HCT116 (cell line): ENCODE measurements at regions not wholly inside any gene's neighbourhood (a gene's known extent, or its start where the extent isn't known, plus 50 kb on each side); places are given as distances from the start of the nearest gene placed in this dataset.

Source experiments
- ATAC-seq: fragments of 200-7000 bp; cut with Tn5 transposase; 2 replicates; pipeline ENCODE4 v1.9.1; 2020; ENCODE audit warnings: mild to moderate bottlenecking, moderate library complexity
- BruUV-seq: library from RNA; stranded (reverse); fragments of 400-500 nt; replicated peaks from 2 replicates; lab custom pipeline; 2021; lab: Mats Ljungman, UMichigan
- CTCF ChIA-PET: fragments of 300-600 bp; sonication (Branson Sonifier 250); formaldehyde crosslinking; loops from one replicate; lab custom pipeline; 2021; ENCODE audit warnings: antibody characterized with exemption; lab: Charles Lee
- POLR2A ChIA-PET: fragments of 300-600, 350-600 bp; sonication (Branson Sonifier 250); formaldehyde crosslinking; loops from one replicate; lab custom pipeline; 2021; ENCODE audit warnings: antibody characterized with exemption; lab: Charles Lee
- RAD21 ChIA-PET, 2 experiments: fragments of 300-600 bp; sonication (Branson Sonifier 250); formaldehyde crosslinking; loops; one replicate each; lab custom pipeline; 2023; ENCODE audit warnings: low total read pairs in 2 of 2; ENCODE audit not compliant: uncharacterized antibody in 2 of 2, unreplicated experiment in 2 of 2, low non-redundant PET in 1 of 2; lab: Charles Lee
- DNase-seq: peaks from one replicate; pipeline ENCODE4 v3.0.0-alpha.2; 2010; ENCODE audit warnings: low read depth, low spot score
- H2AFZ ChIP-seq: fragments of 200-600 bp; shearing (Covaris generic), sonication (generic); 2 replicates; pipeline ENCODE4 v1.6.1; 2017; ENCODE audit warnings: low read depth, mixed run types, mixed read lengths, antibody characterized with exemption, low read length; ENCODE audit not compliant: poor library complexity, severe bottlenecking
- H3K27ac ChIP-seq: 2 replicates; pipeline ENCODE4 v1.5.1; 2012; ENCODE audit warnings: low read depth, low read length
- H3K27me3 ChIP-seq: fragments of 200-600 bp; sonication (generic); 2 replicates; pipeline ENCODE4 v1.6.1; 2016; ENCODE audit warnings: mixed run types, low read length, mixed read lengths; ENCODE audit not compliant: insufficient read depth
- H3K36me3 ChIP-seq, 2 experiments: fragments of 200-500 bp in 1 of 2; fragments of 200-600 bp in 1 of 2; sonication (Bioruptor generic) in 1 of 2; sonication (generic) in 1 of 2; 2 replicates each; pipeline versions ENCODE4 v1.5.1 to v1.6.1; 2014 to 2016; ENCODE audit warnings: low read length in 2 of 2, inconsistent platforms in 1 of 2, mixed read lengths in 1 of 2, mixed run types in 1 of 2; ENCODE audit not compliant: insufficient read depth in 2 of 2, control insufficient read depth in 1 of 2
- H3K4me1 ChIP-seq, 2 experiments: fragments of 200-600 bp in 1 of 2; sonication (generic) in 1 of 2; 2 replicates each; pipeline versions ENCODE4 v1.5.1 to v1.6.1; 2012 to 2017; ENCODE audit warnings: low read length in 2 of 2, inconsistent platforms in 1 of 2, mild to moderate bottlenecking in 1 of 2, mixed read lengths in 1 of 2, mixed run types in 1 of 2, moderate library complexity in 1 of 2; ENCODE audit not compliant: insufficient read depth in 2 of 2, control insufficient read depth in 1 of 2
- H3K4me2 ChIP-seq: fragments of 200-600 bp; sonication (generic); 2 replicates; pipeline ENCODE4 v1.6.1; 2017; ENCODE audit warnings: mixed run types, low read length, mixed read lengths
- H3K4me3 ChIP-seq, 2 experiments: fragments of 200-600 bp in 1 of 2; sonication (generic) in 1 of 2; replicated peaks in 1 of 2; 2 replicates each; pipeline ENCODE4 v1.5.1; 2011 to 2016; ENCODE audit warnings: low read length in 2 of 2, control low read depth in 1 of 2, low read depth in 1 of 2, mild to moderate bottlenecking in 1 of 2, mixed read lengths in 1 of 2, mixed run types in 1 of 2
- H3K79me2 ChIP-seq: fragments of 200-600 bp; sonication (generic); 2 replicates; pipeline ENCODE4 v1.6.1; 2017; ENCODE audit warnings: mild to moderate bottlenecking, mixed run types, low read length, moderate library complexity, mixed read lengths; ENCODE audit not compliant: insufficient read depth
- H3K9ac ChIP-seq: fragments of 200-600 bp; sonication (generic); 2 replicates; pipeline ENCODE4 v1.6.1; 2016; ENCODE audit warnings: low read length, mixed read lengths
- H3K9me2 ChIP-seq: fragments of 200-600 bp; sonication (generic), shearing (Covaris generic); 2 replicates; pipeline ENCODE4 v1.6.1; 2017; ENCODE audit warnings: mixed run types, mild to moderate bottlenecking, moderate library complexity; ENCODE audit not compliant: insufficient read depth
- H3K9me3 ChIP-seq, 2 experiments: fragments of 200-500 bp in 1 of 2; fragments of 200-600 bp in 1 of 2; sonication (Bioruptor generic) in 1 of 2; sonication (generic) in 1 of 2; 2 replicates each; pipeline ENCODE4 v1.6.1; 2014 to 2017; ENCODE audit warnings: low read length in 2 of 2, mixed read lengths in 2 of 2, inconsistent platforms in 1 of 2, low read depth in 1 of 2, mild to moderate bottlenecking in 1 of 2, mixed run types in 1 of 2, moderate library complexity in 1 of 2; ENCODE audit not compliant: control insufficient read depth in 1 of 2, insufficient read depth in 1 of 2
- H4K20me1 ChIP-seq: fragments of 200-600 bp; sonication (generic), shearing (Covaris generic); 2 replicates; pipeline ENCODE4 v1.6.1; 2017; ENCODE audit warnings: mixed run types, mild to moderate bottlenecking, moderate library complexity; ENCODE audit not compliant: insufficient read depth
- CBX3 ChIP-seq: IDR thresholded peaks from 2 replicates; pipeline ENCODE4 v1.6.1; 2012; ENCODE audit warnings: low read depth
- EZH2 ChIP-seq: fragments of 200-600 bp; sonication (generic); IDR thresholded peaks from 2 replicates; pipeline ENCODE4 v1.6.1; 2017; ENCODE audit warnings: antibody characterized with exemption, mixed run types
- EZH2phosphoT487 ChIP-seq: fragments of 200-600 bp; IDR thresholded peaks from 2 replicates; pipeline ENCODE4 v1.6.1; 2018; ENCODE audit warnings: antibody characterized with exemption, borderline replicate concordance
- FOSL1 ChIP-seq: IDR thresholded peaks from 2 replicates; pipeline ENCODE4 v1.6.1; 2012; ENCODE audit warnings: low read depth
- MAX ChIP-seq: IDR thresholded peaks from 2 replicates; pipeline ENCODE4 v1.6.1; 2012
- SIN3A ChIP-seq: IDR thresholded peaks from 2 replicates; pipeline ENCODE4 v1.6.1; 2012; ENCODE audit warnings: low read depth
- SP1 ChIP-seq: IDR thresholded peaks from 2 replicates; pipeline ENCODE4 v1.6.1; 2012; ENCODE audit warnings: low read depth
- SRF ChIP-seq: IDR thresholded peaks from 2 replicates; pipeline ENCODE4 v1.6.1; 2012; ENCODE audit warnings: low read depth
- TCF7L2 ChIP-seq: IDR thresholded peaks from 2 replicates; pipeline ENCODE4 v1.7.0; 2011; ENCODE audit warnings: borderline replicate concordance, inconsistent platforms; ENCODE audit not compliant: insufficient read depth, insufficient read length; ENCODE audit errors: extremely low read depth
- ZNF274 ChIP-seq: fragments of 200-500 bp; sonication (Bioruptor generic); IDR thresholded peaks from 2 replicates; pipeline ENCODE4 v1.6.1; 2014; ENCODE audit warnings: mild to moderate bottlenecking, low read depth, low read length, inconsistent platforms
- intact Hi-C: fragments of 100-400 bp; cut with micrococcal nuclease; formaldehyde crosslinking; loops from 2 replicates; pipeline ENCODE4 v1.10.0; 2022
- TF ChIP-seq, protein P1 (sequence below): IDR thresholded peaks from 2 replicates; pipeline ENCODE4 v1.6.1; 2011; ENCODE audit warnings: mild to moderate bottlenecking, low read length, moderate library complexity; ENCODE audit not compliant: insufficient replicate concordance; ENCODE audit errors: extremely low read depth
- TF ChIP-seq, protein P2 (sequence below): IDR thresholded peaks from 2 replicates; pipeline ENCODE4 v1.6.1; 2012; ENCODE audit warnings: low read depth
- TF ChIP-seq, protein P3 (sequence below), 3 experiments: fragments of 200-600 bp in 1 of 3; sonication (generic) in 1 of 3; IDR thresholded peaks in 2 of 3; conservative IDR thresholded peaks in 1 of 3; 2 replicates each; pipeline ENCODE4 v1.5.1; 2012 to 2017; ENCODE audit warnings: low read depth in 2 of 3, low read length in 2 of 3, antibody characterized with exemption in 1 of 3, borderline replicate concordance in 1 of 3, control low read depth in 1 of 3, mild to moderate bottlenecking in 1 of 3, mixed read lengths in 1 of 3, mixed run types in 1 of 3, moderate library complexity in 1 of 3; ENCODE audit not compliant: insufficient read depth in 1 of 3

- H2AFZ ChIP-seq, result no peak overlapping the region
- H3K4me3 ChIP-seq, result no peak overlapping the region
- no peaks in the 10 kb centered on the region for H3K27me3 ChIP-seq
- H3K79me2 ChIP-seq, result no peaks in the 10 kb centered on the region
- H3K4me2 ChIP-seq, result no peak overlapping the region
- no TSS peak for BruUV-seq
- H3K4me1 ChIP-seq, result no peaks in the 10 kb centered on the region
- no peaks in the 10 kb centered on the region for H3K36me3 ChIP-seq
- intact Hi-C loops, result no loop called here
- no peaks in the 10 kb centered on the region for H3K9me2 ChIP-seq
- RAD21 ChIA-PET, result no interaction called here
- no peaks in the 10 kb centered on the region for H3K9me3 ChIP-seq
- no peak for DNase-seq
- POLR2A ChIA-PET, result no interaction called here
- H3K27ac ChIP-seq, result no peak overlapping the region
- H3K9ac ChIP-seq, result no peak overlapping the region
- H4K20me1 ChIP-seq, result no peaks in the 10 kb centered on the region
- CTCF ChIA-PET, result no interaction called here
- no peak for TF ChIP-seq ZNF274
- no peak for TF ChIP-seq FOSL1
- no peak for TF ChIP-seq EZH2
- TF ChIP-seq CBX3, result no peak
- TF ChIP-seq, protein P1, sequence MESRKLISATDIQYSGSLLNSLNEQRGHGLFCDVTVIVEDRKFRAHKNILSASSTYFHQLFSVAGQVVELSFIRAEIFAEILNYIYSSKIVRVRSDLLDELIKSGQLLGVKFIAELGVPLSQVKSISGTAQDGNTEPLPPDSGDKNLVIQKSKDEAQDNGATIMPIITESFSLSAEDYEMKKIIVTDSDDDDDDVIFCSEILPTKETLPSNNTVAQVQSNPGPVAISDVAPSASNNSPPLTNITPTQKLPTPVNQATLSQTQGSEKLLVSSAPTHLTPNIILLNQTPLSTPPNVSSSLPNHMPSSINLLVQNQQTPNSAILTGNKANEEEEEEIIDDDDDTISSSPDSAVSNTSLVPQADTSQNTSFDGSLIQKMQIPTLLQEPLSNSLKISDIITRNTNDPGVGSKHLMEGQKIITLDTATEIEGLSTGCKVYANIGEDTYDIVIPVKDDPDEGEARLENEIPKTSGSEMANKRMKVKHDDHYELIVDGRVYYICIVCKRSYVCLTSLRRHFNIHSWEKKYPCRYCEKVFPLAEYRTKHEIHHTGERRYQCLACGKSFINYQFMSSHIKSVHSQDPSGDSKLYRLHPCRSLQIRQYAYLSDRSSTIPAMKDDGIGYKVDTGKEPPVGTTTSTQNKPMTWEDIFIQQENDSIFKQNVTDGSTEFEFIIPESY, result no peak
- TF ChIP-seq EZH2phosphoT487, result no peak
- no peak for TF ChIP-seq MAX
- TF ChIP-seq SIN3A, result no peak
- TF ChIP-seq SP1, result no peak
- TF ChIP-seq, protein P2, sequence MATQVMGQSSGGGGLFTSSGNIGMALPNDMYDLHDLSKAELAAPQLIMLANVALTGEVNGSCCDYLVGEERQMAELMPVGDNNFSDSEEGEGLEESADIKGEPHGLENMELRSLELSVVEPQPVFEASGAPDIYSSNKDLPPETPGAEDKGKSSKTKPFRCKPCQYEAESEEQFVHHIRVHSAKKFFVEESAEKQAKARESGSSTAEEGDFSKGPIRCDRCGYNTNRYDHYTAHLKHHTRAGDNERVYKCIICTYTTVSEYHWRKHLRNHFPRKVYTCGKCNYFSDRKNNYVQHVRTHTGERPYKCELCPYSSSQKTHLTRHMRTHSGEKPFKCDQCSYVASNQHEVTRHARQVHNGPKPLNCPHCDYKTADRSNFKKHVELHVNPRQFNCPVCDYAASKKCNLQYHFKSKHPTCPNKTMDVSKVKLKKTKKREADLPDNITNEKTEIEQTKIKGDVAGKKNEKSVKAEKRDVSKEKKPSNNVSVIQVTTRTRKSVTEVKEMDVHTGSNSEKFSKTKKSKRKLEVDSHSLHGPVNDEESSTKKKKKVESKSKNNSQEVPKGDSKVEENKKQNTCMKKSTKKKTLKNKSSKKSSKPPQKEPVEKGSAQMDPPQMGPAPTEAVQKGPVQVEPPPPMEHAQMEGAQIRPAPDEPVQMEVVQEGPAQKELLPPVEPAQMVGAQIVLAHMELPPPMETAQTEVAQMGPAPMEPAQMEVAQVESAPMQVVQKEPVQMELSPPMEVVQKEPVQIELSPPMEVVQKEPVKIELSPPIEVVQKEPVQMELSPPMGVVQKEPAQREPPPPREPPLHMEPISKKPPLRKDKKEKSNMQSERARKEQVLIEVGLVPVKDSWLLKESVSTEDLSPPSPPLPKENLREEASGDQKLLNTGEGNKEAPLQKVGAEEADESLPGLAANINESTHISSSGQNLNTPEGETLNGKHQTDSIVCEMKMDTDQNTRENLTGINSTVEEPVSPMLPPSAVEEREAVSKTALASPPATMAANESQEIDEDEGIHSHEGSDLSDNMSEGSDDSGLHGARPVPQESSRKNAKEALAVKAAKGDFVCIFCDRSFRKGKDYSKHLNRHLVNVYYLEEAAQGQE, result no peak
- TF ChIP-seq, protein P3, sequence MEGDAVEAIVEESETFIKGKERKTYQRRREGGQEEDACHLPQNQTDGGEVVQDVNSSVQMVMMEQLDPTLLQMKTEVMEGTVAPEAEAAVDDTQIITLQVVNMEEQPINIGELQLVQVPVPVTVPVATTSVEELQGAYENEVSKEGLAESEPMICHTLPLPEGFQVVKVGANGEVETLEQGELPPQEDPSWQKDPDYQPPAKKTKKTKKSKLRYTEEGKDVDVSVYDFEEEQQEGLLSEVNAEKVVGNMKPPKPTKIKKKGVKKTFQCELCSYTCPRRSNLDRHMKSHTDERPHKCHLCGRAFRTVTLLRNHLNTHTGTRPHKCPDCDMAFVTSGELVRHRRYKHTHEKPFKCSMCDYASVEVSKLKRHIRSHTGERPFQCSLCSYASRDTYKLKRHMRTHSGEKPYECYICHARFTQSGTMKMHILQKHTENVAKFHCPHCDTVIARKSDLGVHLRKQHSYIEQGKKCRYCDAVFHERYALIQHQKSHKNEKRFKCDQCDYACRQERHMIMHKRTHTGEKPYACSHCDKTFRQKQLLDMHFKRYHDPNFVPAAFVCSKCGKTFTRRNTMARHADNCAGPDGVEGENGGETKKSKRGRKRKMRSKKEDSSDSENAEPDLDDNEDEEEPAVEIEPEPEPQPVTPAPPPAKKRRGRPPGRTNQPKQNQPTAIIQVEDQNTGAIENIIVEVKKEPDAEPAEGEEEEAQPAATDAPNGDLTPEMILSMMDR (IDR thresholded peaks at IDR 0.05 in 2 of 3, conservative IDR thresholded peaks at IDR 0.05 in 1 of 3; ENCODE audit: borderline replicate concordance in 1 of 3, insufficient read depth in 1 of 3, low read depth in 2 of 3, low read length in 2 of 3), result no peak
- no peak for TF ChIP-seq SRF
- TF ChIP-seq TCF7L2, result no peak
- ATAC-seq, result no peak
Measured at GRCh38 chr9:88712484-88712883, 177.5 kb downstream of the NXNL2 start.
